ENCODE measurements at regions not wholly inside any gene's neighbourhood (a gene's known extent, or its start where the extent isn't known, plus 50 kb on each side); places are given as distances from the start of the nearest gene placed in this dataset.
"Not testable (repeated sequence)": the region's sequence is repeated elsewhere in the genome, so short reads cannot be mapped to it uniquely, and the experiment has no call there.

DNA sequence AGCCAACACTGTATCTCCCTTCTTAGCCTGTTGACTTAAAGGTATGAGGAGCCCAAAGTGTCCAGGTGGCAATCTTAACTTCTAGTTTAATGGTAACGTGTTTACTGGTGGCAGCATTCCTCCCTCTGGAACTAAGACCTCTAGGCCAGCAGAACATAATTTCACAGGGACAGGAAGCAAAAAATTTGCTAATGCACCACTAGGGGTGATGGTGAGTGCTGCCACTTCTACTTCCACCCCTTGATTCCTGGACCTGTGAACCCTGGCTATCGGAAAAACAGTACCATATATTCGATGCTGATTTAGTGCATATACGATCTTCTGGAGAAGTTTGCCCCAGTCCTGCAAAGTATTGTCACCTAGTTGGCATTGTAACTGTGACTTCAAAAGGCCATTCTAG is 743.2 kb upstream of the RGMB start:
- TF ChIP-seq, protein P1, sequence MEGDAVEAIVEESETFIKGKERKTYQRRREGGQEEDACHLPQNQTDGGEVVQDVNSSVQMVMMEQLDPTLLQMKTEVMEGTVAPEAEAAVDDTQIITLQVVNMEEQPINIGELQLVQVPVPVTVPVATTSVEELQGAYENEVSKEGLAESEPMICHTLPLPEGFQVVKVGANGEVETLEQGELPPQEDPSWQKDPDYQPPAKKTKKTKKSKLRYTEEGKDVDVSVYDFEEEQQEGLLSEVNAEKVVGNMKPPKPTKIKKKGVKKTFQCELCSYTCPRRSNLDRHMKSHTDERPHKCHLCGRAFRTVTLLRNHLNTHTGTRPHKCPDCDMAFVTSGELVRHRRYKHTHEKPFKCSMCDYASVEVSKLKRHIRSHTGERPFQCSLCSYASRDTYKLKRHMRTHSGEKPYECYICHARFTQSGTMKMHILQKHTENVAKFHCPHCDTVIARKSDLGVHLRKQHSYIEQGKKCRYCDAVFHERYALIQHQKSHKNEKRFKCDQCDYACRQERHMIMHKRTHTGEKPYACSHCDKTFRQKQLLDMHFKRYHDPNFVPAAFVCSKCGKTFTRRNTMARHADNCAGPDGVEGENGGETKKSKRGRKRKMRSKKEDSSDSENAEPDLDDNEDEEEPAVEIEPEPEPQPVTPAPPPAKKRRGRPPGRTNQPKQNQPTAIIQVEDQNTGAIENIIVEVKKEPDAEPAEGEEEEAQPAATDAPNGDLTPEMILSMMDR (IDR thresholded peaks at IDR 0.05; ENCODE audit: insufficient read depth, low read length) = not testable (repeated sequence)
- not testable (repeated sequence) for TF ChIP-seq POLR2AphosphoS5, GABPA (IDR thresholded peaks at IDR 0.05; ENCODE audit: low read depth)
- TF ChIP-seq, protein P2, sequence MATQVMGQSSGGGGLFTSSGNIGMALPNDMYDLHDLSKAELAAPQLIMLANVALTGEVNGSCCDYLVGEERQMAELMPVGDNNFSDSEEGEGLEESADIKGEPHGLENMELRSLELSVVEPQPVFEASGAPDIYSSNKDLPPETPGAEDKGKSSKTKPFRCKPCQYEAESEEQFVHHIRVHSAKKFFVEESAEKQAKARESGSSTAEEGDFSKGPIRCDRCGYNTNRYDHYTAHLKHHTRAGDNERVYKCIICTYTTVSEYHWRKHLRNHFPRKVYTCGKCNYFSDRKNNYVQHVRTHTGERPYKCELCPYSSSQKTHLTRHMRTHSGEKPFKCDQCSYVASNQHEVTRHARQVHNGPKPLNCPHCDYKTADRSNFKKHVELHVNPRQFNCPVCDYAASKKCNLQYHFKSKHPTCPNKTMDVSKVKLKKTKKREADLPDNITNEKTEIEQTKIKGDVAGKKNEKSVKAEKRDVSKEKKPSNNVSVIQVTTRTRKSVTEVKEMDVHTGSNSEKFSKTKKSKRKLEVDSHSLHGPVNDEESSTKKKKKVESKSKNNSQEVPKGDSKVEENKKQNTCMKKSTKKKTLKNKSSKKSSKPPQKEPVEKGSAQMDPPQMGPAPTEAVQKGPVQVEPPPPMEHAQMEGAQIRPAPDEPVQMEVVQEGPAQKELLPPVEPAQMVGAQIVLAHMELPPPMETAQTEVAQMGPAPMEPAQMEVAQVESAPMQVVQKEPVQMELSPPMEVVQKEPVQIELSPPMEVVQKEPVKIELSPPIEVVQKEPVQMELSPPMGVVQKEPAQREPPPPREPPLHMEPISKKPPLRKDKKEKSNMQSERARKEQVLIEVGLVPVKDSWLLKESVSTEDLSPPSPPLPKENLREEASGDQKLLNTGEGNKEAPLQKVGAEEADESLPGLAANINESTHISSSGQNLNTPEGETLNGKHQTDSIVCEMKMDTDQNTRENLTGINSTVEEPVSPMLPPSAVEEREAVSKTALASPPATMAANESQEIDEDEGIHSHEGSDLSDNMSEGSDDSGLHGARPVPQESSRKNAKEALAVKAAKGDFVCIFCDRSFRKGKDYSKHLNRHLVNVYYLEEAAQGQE (IDR thresholded peaks at IDR 0.05; ENCODE audit: insufficient replicate concordance, low read depth) = not testable (repeated sequence)
